WERI-Rb-1 (cell line): ENCODE measurements at regions not wholly inside any gene's neighbourhood (a gene's known extent, or its start where the extent isn't known, plus 50 kb on each side); places are given as distances from the start of the nearest gene placed in this dataset.

Experiments used
- DNase-seq: peaks from one replicate; pipeline ENCODE4 v3.0.0-alpha.2; 2020
- H3K27ac ChIP-seq: fragments of 250-450 bp; sonication (Bioruptor Pico); 2 replicates; pipeline ENCODE4 v1.5.1; 2020; ENCODE audit warnings: mild to moderate bottlenecking, moderate library complexity
- H3K27me3 ChIP-seq: fragments of 250-450 bp; sonication (Bioruptor Pico); 2 replicates; pipeline ENCODE4 v1.5.1; 2021; ENCODE audit warnings: mild to moderate bottlenecking, low read depth, moderate library complexity; ENCODE audit not compliant: insufficient read depth, severe bottlenecking
- H3K36me3 ChIP-seq: fragments of 250-450 bp; sonication (Bioruptor Pico); 2 replicates; pipeline ENCODE4 v1.5.1; 2020; ENCODE audit warnings: mild to moderate bottlenecking, moderate library complexity
- H3K4me3 ChIP-seq: 2 replicates; pipeline ENCODE4 v1.5.1; 2011; ENCODE audit warnings: low read depth, mild to moderate bottlenecking, control low read depth, low read length
- H3K9me3 ChIP-seq: fragments of 250-450 bp; sonication (Bioruptor Pico); 2 replicates; pipeline ENCODE4 v1.5.1; 2021; ENCODE audit warnings: mild to moderate bottlenecking, moderate library complexity; ENCODE audit not compliant: severe bottlenecking
- CTCF ChIP-seq: IDR thresholded peaks from 2 replicates; pipeline ENCODE4 v1.5.1; 2011; ENCODE audit warnings: low read depth, mild to moderate bottlenecking, control low read depth, inconsistent platforms, low read length

GRCh38 chr3:72290859-72291638 is 506.1 kb upstream of the PROK2 start:
- no peak for TF ChIP-seq CTCF
- Histone ChIP-seq H3K27ac (peak overlapping the region; percentile 12), H3K36me3 (no peaks in the 10 kb centered on the region), H3K9me3 (no peaks in the 10 kb centered on the region), H3K27me3 (no peaks in the 10 kb centered on the region), H3K4me3 (no peak overlapping the region)
- no peak for DNase-seq

- Histone ChIP-seq H3K9me3 (no peaks in the 10 kb centered on the region), H3K4me3 (peak overlapping the region; percentile 37), H3K27me3 (no peaks in the 10 kb centered on the region), H3K36me3 (no peaks in the 10 kb centered on the region), H3K27ac (peak overlapping the region; percentile 73)
- TF ChIP-seq CTCF: no peak
- DNase-seq: no peak
These were observed 504.7 kb upstream of the PROK2 start for GRCh38 chr3:72289692-72290071.

GRCh38 chr3:72288955-72289691 is 504.2 kb upstream of the PROK2 start:
- H3K36me3 ChIP-seq: no peaks in the 10 kb centered on the region
- DNase-seq: peak; percentile 91
- no peaks in the 10 kb centered on the region for H3K9me3 ChIP-seq
- no peak for TF ChIP-seq CTCF
- peak overlapping the region; percentile 37 for H3K4me3 ChIP-seq
- peak overlapping the region; percentile 73 for H3K27ac ChIP-seq
- no peaks in the 10 kb centered on the region for H3K27me3 ChIP-seq

- H3K4me3 ChIP-seq: no peak overlapping the region
- no peak for TF ChIP-seq CTCF
These were observed 503.0 kb upstream of the PROK2 start for GRCh38 chr3:72287956-72288355.

GRCh38 chr3:72285502-72285901 is 500.6 kb upstream of the PROK2 start:
- no peak overlapping the region for H3K27ac ChIP-seq
- H3K27me3 ChIP-seq: no peaks in the 10 kb centered on the region
- no peak for DNase-seq
- no peaks in the 10 kb centered on the region for H3K9me3 ChIP-seq
- no peaks in the 10 kb centered on the region for H3K36me3 ChIP-seq
- no peak overlapping the region for H3K4me3 ChIP-seq
- no peak for TF ChIP-seq CTCF

More at GRCh38 chr3:72287956-72288355, 503.0 kb upstream of the PROK2 start:
- Histone ChIP-seq H3K27me3 (no peaks in the 10 kb centered on the region), H3K9me3 (no peaks in the 10 kb centered on the region), H3K36me3 (no peaks in the 10 kb centered on the region), H3K27ac (peak overlapping the region; percentile 73)
- DNase-seq: no peak
